Neural cell (in vitro differentiated cells): ENCODE measurements at regions not wholly inside any gene's neighbourhood (a gene's known extent, or its start where the extent isn't known, plus 50 kb on each side); places are given as distances from the start of the nearest gene placed in this dataset.

Experiments used
- H2AFZ ChIP-seq: fragments of 200-600, 300-800 bp; sonication (generic), shearing (Covaris generic); 2 replicates; pipeline ENCODE4 v1.6.0; 2014; ENCODE audit warnings: low read depth, mild to moderate bottlenecking, antibody characterized with exemption, low read length, moderate library complexity
- H3F3A ChIP-seq: fragments of 200-600 bp; shearing (Covaris generic); 2 replicates; pipeline ENCODE4 v1.6.1; 2016; ENCODE audit warnings: mild to moderate bottlenecking, moderate library complexity, mixed read lengths, antibody characterized with exemption, low read length; ENCODE audit not compliant: insufficient read depth, poor library complexity, severe bottlenecking
- H3K27ac ChIP-seq: fragments of 200-600, 300-800 bp; sonication (generic), shearing (Covaris generic); 2 replicates; pipeline ENCODE4 v1.5.1; 2014; ENCODE audit warnings: mild to moderate bottlenecking, low read length, moderate library complexity
- H3K27me3 ChIP-seq: fragments of 300-800, 200-600 bp; sonication (generic), shearing (Covaris generic); 2 replicates; pipeline ENCODE4 v1.6.0; 2014; ENCODE audit warnings: mild to moderate bottlenecking, low read depth, low read length, moderate library complexity; ENCODE audit not compliant: insufficient read depth
- H3K36me3 ChIP-seq: fragments of 300-800, 200-600 bp; sonication (generic), shearing (Covaris generic); 2 replicates; pipeline ENCODE4 v1.5.1; 2014; ENCODE audit warnings: mild to moderate bottlenecking, antibody characterized with exemption, low read length, moderate library complexity; ENCODE audit not compliant: insufficient read depth
- H3K4me2 ChIP-seq: fragments of 300-800, 200-600 bp; sonication (generic), shearing (Covaris generic); 2 replicates; pipeline ENCODE4 v1.6.0; 2014; ENCODE audit warnings: mild to moderate bottlenecking, low read length
- H3K4me3 ChIP-seq: fragments of 300-800, 200-600 bp; sonication (generic), shearing (Covaris generic); 2 replicates; pipeline ENCODE4 v1.5.1; 2014; ENCODE audit warnings: mild to moderate bottlenecking, low read length, moderate library complexity
- H3K79me2 ChIP-seq: fragments of 200-600 bp; shearing (Covaris generic); replicated peaks from 2 replicates; pipeline ENCODE4 v1.6.0; 2014; ENCODE audit warnings: mild to moderate bottlenecking, low read length, moderate library complexity; ENCODE audit not compliant: insufficient read depth
- H3K9ac ChIP-seq: fragments of 300-800, 200-600 bp; sonication (generic), shearing (Covaris generic); 2 replicates; pipeline ENCODE4 v1.6.1; 2016; ENCODE audit warnings: mild to moderate bottlenecking, low read length, mixed read lengths
- H3K9me2 ChIP-seq: fragments of 200-600 bp; shearing (Covaris generic); 2 replicates; pipeline ENCODE4 v1.6.1; 2016; ENCODE audit warnings: mild to moderate bottlenecking, low read length, mixed read lengths; ENCODE audit not compliant: insufficient read depth
- H3K9me3 ChIP-seq: fragments of 200-600, 300-800 bp; sonication (generic), shearing (Covaris generic); 2 replicates; pipeline ENCODE4 v1.6.1; 2016; ENCODE audit warnings: mild to moderate bottlenecking, mixed run types, low read length, moderate library complexity, mixed read lengths
- H4K20me1 ChIP-seq: fragments of 200-600 bp; shearing (Covaris generic); 2 replicates; pipeline ENCODE4 v1.6.1; 2016; ENCODE audit warnings: mild to moderate bottlenecking, mixed run types; ENCODE audit not compliant: insufficient read depth
- EP300 ChIP-seq: fragments of 450-650 bp; conservative IDR thresholded peaks from 2 replicates; pipeline ENCODE4 v1.6.1; 2014; ENCODE audit warnings: antibody characterized with exemption, mild to moderate bottlenecking, moderate library complexity; ENCODE audit not compliant: poor library complexity, severe bottlenecking
- EZH2 ChIP-seq: fragments of 200-600, 300-800 bp; shearing (Covaris generic), sonication (generic); IDR thresholded peaks from 2 replicates; pipeline ENCODE4 v1.6.1; 2014; ENCODE audit warnings: antibody characterized with exemption, low read length, borderline replicate concordance, mild to moderate bottlenecking; ENCODE audit not compliant: insufficient read depth, poor library complexity, severe bottlenecking
- MXI1 ChIP-seq: fragments of 450-650 bp; conservative IDR thresholded peaks from 2 replicates; pipeline ENCODE4 v1.6.1; 2014; ENCODE audit warnings: antibody characterized with exemption, mild to moderate bottlenecking; ENCODE audit not compliant: poor library complexity, severe bottlenecking
- POLR2AphosphoS5 ChIP-seq: IDR thresholded peaks from 2 replicates; pipeline ENCODE4 v1.6.1; 2012
- RAD21 ChIP-seq: fragments of 450-650 bp; conservative IDR thresholded peaks from 2 replicates; pipeline ENCODE4 v1.6.1; 2014; ENCODE audit warnings: antibody characterized with exemption, mild to moderate bottlenecking, moderate library complexity
- REST ChIP-seq: IDR thresholded peaks from 2 replicates; pipeline ENCODE4 v1.6.1; 2012; ENCODE audit warnings: borderline replicate concordance
- SMC3 ChIP-seq: fragments of 450-650 bp; conservative IDR thresholded peaks from 2 replicates; pipeline ENCODE4 v1.6.1; 2014; ENCODE audit warnings: antibody characterized with exemption, mild to moderate bottlenecking, moderate library complexity; ENCODE audit not compliant: poor library complexity
- TAF1 ChIP-seq: IDR thresholded peaks from 2 replicates; pipeline ENCODE4 v1.6.1; 2012; ENCODE audit warnings: low read depth
- TF ChIP-seq, protein P1 (sequence below): fragments of 450-650 bp; IDR thresholded peaks from 2 replicates; pipeline ENCODE4 v1.5.1; 2014; ENCODE audit warnings: antibody characterized with exemption, mild to moderate bottlenecking, moderate library complexity; ENCODE audit not compliant: poor library complexity, severe bottlenecking

DNA sequence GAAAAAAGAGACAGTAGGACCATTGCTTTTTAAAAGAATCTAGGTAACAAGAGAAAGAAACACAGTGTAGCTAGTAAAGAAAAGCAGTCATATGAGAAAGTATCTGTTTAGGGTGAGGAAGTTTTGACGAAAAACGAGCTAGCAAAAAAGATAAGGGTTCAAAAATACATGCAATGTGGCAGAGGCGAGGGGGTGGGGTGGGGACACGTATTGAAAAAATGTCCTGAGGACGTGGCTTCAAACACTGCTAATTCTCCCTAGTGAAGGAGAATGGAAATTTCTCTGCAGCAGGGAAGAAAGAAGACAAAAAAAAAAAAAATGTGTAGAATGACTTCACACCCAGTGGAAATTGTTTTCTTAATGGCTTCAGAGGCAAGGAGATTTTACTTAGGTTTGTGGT is 856.4 kb upstream of the INTU start:
- no peak overlapping the region for H3K27ac ChIP-seq
- no peak overlapping the region for H2AFZ ChIP-seq

GRCh38 chr4:126777649-126778048 is 855.1 kb upstream of the INTU start:
- Histone ChIP-seq H3K9me3 (no peaks in the 10 kb centered on the region), H4K20me1 (no peaks in the 10 kb centered on the region), H3K36me3 (no peaks in the 10 kb centered on the region), H2AFZ (no peak overlapping the region), H3F3A (no peaks in the 10 kb centered on the region), H3K79me2 (no peaks in the 10 kb centered on the region), H3K27ac (no peak overlapping the region), H3K4me2 (no peak overlapping the region), H3K4me3 (no peak overlapping the region), H3K9me2 (no peaks in the 10 kb centered on the region), H3K9ac (no peak overlapping the region), H3K27me3 (no peaks in the 10 kb centered on the region)
- TF ChIP-seq EP300 (no peak), MXI1 (no peak), EZH2 (no peak), SMC3 (no peak), TAF1 (no peak), REST (no peak), POLR2AphosphoS5 (no peak), RAD21 (no peak)
- TF ChIP-seq, protein P1, sequence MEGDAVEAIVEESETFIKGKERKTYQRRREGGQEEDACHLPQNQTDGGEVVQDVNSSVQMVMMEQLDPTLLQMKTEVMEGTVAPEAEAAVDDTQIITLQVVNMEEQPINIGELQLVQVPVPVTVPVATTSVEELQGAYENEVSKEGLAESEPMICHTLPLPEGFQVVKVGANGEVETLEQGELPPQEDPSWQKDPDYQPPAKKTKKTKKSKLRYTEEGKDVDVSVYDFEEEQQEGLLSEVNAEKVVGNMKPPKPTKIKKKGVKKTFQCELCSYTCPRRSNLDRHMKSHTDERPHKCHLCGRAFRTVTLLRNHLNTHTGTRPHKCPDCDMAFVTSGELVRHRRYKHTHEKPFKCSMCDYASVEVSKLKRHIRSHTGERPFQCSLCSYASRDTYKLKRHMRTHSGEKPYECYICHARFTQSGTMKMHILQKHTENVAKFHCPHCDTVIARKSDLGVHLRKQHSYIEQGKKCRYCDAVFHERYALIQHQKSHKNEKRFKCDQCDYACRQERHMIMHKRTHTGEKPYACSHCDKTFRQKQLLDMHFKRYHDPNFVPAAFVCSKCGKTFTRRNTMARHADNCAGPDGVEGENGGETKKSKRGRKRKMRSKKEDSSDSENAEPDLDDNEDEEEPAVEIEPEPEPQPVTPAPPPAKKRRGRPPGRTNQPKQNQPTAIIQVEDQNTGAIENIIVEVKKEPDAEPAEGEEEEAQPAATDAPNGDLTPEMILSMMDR: no peak

More for the DNA sequence above, 856.4 kb upstream of the INTU start:
- Histone ChIP-seq H3K4me2 (no peak overlapping the region), H3K4me3 (no peak overlapping the region), H3K9me2 (no peaks in the 10 kb centered on the region), H4K20me1 (no peaks in the 10 kb centered on the region), H3F3A (no peaks in the 10 kb centered on the region), H3K36me3 (no peaks in the 10 kb centered on the region), H3K9ac (no peak overlapping the region), H3K27me3 (no peaks in the 10 kb centered on the region), H3K79me2 (no peaks in the 10 kb centered on the region), H3K9me3 (no peaks in the 10 kb centered on the region)
- TF ChIP-seq POLR2AphosphoS5 (no peak), REST (no peak), MXI1 (no peak), RAD21 (no peak), EZH2 (no peak), TAF1 (no peak), SMC3 (no peak)
- TF ChIP-seq, protein P1: no peak
